H1 (cell line): ENCODE measurements at regions not wholly inside any gene's neighbourhood (a gene's known extent, or its start where the extent isn't known, plus 50 kb on each side); places are given as distances from the start of the nearest gene placed in this dataset.

Experiments used
- BCL11A ChIP-seq, 2 experiments: IDR thresholded peaks; one replicate each; pipeline ENCODE4 v1.6.1; 2011; ENCODE audit warnings: low read depth in 2 of 2, low read length in 2 of 2, mild to moderate bottlenecking in 2 of 2
- SUZ12 ChIP-seq: fragments of 200-600 bp; sonication (generic); IDR thresholded peaks from 2 replicates; pipeline ENCODE4 v1.6.1; 2012; ENCODE audit warnings: mild to moderate bottlenecking, inconsistent platforms, low read length, moderate library complexity, mixed read lengths
- TEAD4 ChIP-seq: IDR thresholded peaks from 2 replicates; pipeline ENCODE4 v1.6.1; 2012; ENCODE audit warnings: low read depth, low read length, inconsistent platforms, mixed read lengths

GRCh38 chr12:46898152-46898931 is 72.5 kb upstream of the SLC38A4 start (continued):
- TF ChIP-seq TEAD4 (no peak), BCL11A (IDR thresholded peaks at IDR 0.05; ENCODE audit: low read depth in 2 of 2, low read length in 2 of 2) (no peak), SUZ12 (no peak)
